Caco-2 (cell line): ENCODE measurements at regions not wholly inside any gene's neighbourhood (a gene's known extent, or its start where the extent isn't known, plus 50 kb on each side); places are given as distances from the start of the nearest gene placed in this dataset.

Experiments
- BruUV-seq: library from RNA; stranded (reverse); fragments of 400-500 nt; replicated peaks from 2 replicates; lab custom pipeline; 2021; lab: Mats Ljungman, UMichigan
- CTCF ChIA-PET: fragments of 300-600 bp; sonication (Branson Sonifier 250); formaldehyde crosslinking; loops from one replicate; lab custom pipeline; 2022; ENCODE audit warnings: antibody characterized with exemption; lab: Charles Lee
- POLR2A ChIA-PET: fragments of 300-600 bp; sonication (Branson Sonifier 250); formaldehyde crosslinking; loops from one replicate; lab custom pipeline; 2022; ENCODE audit warnings: antibody characterized with exemption; lab: Charles Lee
- DNase-seq, 2 experiments: peaks; one replicate each; pipeline versions ENCODE4 v3.0.0 to v3.0.0-alpha.2; 2020 to 2022
- H3K27me3 ChIP-seq: replicated peaks from 2 replicates; pipeline ENCODE4 v1.6.0; 2011; ENCODE audit warnings: low read length; ENCODE audit not compliant: control insufficient read depth, insufficient read depth
- H3K36me3 ChIP-seq: 2 replicates; pipeline ENCODE4 v1.5.1; 2011; ENCODE audit warnings: low read length; ENCODE audit not compliant: control insufficient read depth, insufficient read depth
- H3K4me1 ChIP-seq: fragments of 250-450 bp; sonication (Bioruptor Pico); 2 replicates; pipeline ENCODE4 v1.5.1; 2020; ENCODE audit warnings: mild to moderate bottlenecking
- H3K4me3 ChIP-seq: 2 replicates; pipeline ENCODE4 v1.5.1; 2011; ENCODE audit warnings: low read depth, mild to moderate bottlenecking, control low read depth, low read length
- H3K9me3 ChIP-seq: fragments of 250-450 bp; sonication (Bioruptor Pico); 2 replicates; pipeline ENCODE4 v1.5.1; 2020; ENCODE audit warnings: mild to moderate bottlenecking, moderate library complexity
- H3K27ac Mint-ChIP-seq: one replicate; pipeline ENCODE4 v1.8.0; 2022; ENCODE audit warnings: mixed read lengths; ENCODE audit not compliant: unreplicated experiment
- H3K27me3 Mint-ChIP-seq: one replicate; pipeline ENCODE4 v1.8.0; 2022; ENCODE audit warnings: mixed read lengths; ENCODE audit not compliant: insufficient read depth, unreplicated experiment
- H3K36me3 Mint-ChIP-seq: one replicate; pipeline ENCODE4 v1.8.0; 2022; ENCODE audit warnings: mild to moderate bottlenecking, mixed read lengths; ENCODE audit not compliant: insufficient read depth, unreplicated experiment
- H3K4me1 Mint-ChIP-seq: one replicate; pipeline ENCODE4 v1.8.0; 2022; ENCODE audit warnings: low read depth, mixed read lengths; ENCODE audit not compliant: unreplicated experiment
- H3K4me3 Mint-ChIP-seq: one replicate; pipeline ENCODE4 v1.8.0; 2022; ENCODE audit warnings: mild to moderate bottlenecking, moderate library complexity, mixed read lengths; ENCODE audit not compliant: unreplicated experiment
- H3K9me3 Mint-ChIP-seq: one replicate; pipeline ENCODE4 v1.8.0; 2022; ENCODE audit warnings: mixed read lengths; ENCODE audit not compliant: unreplicated experiment
- intact Hi-C: fragments of 100-400 bp; cut with micrococcal nuclease; formaldehyde crosslinking; loops from one replicate; pipeline ENCODE4 v1.10.0; 2022; ENCODE audit not compliant: unreplicated experiment
- TF ChIP-seq, protein P1 (sequence below), 2 experiments: fragments of 200-600 bp in 1 of 2; IDR thresholded peaks; 1 replicate in 1 of 2; 2 replicates in 1 of 2; pipeline versions ENCODE4 v1.5.1 to v1.8.0; 2011 to 2022; ENCODE audit warnings: antibody characterized with exemption in 1 of 2, control low read depth in 1 of 2, inconsistent platforms in 1 of 2, low read depth in 1 of 2, low read length in 1 of 2, mild to moderate bottlenecking in 1 of 2, moderate library complexity in 1 of 2; ENCODE audit not compliant: insufficient read depth in 1 of 2, severe bottlenecking in 1 of 2, unreplicated experiment in 1 of 2

DNA sequence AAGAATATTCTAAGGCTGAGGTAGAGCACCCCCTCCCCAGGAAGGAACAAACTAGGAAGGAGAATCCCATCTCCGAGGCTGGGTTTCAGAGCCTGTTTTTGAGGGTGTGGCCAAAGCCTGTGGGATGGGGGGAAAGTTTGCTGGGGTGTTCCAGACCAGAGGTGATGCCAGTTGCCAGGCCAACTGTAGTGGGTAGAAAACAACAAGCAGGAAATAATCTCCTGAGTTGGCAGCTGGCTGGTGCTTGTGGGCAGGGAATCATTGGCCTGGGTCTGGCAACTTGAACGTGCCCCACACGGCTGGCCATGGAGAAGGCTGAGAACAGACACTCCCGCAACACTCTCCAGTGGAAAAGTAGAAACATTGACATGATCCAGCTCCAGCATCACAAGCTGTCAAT lies 385.6 kb downstream of the ETS1 start:
- Histone ChIP-seq H3K4me3 (no peak overlapping the region), H3K36me3 (no peaks in the 10 kb centered on the region), H3K27me3 (no peaks in the 10 kb centered on the region), H3K9me3 (0 out of 2 replicates have a peak, but pooled peaks cover 6% of the 10 kb centered on the region), H3K4me1 (no peaks in the 10 kb centered on the region)
- H3K9me3 Mint-ChIP-seq, result peaks cover 15% of the 10 kb centered on the region
- no peak overlapping the region for H3K4me3 Mint-ChIP-seq
- H3K4me1 Mint-ChIP-seq, result peaks cover 4% of the 10 kb centered on the region
- no peaks in the 10 kb centered on the region for H3K36me3 Mint-ChIP-seq
- BruUV-seq, result no TSS peak
- TF ChIP-seq, protein P1, sequence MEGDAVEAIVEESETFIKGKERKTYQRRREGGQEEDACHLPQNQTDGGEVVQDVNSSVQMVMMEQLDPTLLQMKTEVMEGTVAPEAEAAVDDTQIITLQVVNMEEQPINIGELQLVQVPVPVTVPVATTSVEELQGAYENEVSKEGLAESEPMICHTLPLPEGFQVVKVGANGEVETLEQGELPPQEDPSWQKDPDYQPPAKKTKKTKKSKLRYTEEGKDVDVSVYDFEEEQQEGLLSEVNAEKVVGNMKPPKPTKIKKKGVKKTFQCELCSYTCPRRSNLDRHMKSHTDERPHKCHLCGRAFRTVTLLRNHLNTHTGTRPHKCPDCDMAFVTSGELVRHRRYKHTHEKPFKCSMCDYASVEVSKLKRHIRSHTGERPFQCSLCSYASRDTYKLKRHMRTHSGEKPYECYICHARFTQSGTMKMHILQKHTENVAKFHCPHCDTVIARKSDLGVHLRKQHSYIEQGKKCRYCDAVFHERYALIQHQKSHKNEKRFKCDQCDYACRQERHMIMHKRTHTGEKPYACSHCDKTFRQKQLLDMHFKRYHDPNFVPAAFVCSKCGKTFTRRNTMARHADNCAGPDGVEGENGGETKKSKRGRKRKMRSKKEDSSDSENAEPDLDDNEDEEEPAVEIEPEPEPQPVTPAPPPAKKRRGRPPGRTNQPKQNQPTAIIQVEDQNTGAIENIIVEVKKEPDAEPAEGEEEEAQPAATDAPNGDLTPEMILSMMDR (IDR thresholded peaks at IDR 0.05; ENCODE audit: insufficient read depth in 1 of 2, low read depth in 1 of 2, low read length in 1 of 2, severe bottlenecking in 1 of 2, unreplicated experiment in 1 of 2), result no peak
- intact Hi-C loops, result no loop called here
- ChIA-PET CTCF (no interaction called here), POLR2A (no interaction called here)
- no peak for DNase-seq
- no peak overlapping the region for H3K27ac Mint-ChIP-seq
- no peaks in the 10 kb centered on the region for H3K27me3 Mint-ChIP-seq

DNA sequence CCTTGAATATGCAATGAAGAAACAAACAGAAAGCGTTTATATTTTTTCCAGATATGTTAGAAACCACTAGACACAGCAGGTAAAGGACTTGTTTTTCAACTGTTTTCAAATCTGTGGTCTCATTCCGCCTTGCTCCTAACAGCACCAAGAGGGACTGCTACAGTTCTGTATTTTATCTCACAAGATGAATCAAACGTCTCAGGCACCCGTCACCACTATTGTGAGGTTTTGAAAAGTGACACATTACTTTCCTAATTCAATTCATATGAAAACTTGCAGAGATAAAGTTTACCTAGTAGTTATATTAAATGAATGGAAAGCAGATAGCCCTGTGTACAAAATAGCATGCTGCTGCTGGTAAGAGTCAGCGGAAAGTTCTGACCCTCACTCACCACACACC lies 386.3 kb downstream of the ETS1 start:
- H3K4me3 Mint-ChIP-seq, result no peak overlapping the region
- intact Hi-C loops, result no loop called here
- POLR2A ChIA-PET, result no interaction called here

DNA sequence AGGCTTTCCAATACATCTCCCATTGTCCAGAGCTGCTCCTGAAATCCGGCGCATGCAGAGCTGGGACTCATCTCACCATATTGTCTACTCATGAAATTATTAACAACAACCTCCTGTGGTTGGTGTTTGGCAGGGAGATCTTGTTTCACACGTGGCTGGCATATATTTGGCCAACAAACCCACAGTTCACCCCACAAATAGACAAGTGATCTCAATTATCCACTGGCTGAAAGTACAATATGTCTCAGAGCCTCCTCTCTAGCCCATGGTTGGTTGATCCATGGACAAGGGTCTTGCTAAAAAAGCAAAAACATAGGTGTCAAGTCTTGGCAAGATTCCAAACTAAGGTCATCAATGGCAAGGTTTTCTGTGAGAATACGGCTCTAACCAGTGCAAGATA lies 386.9 kb downstream of the ETS1 start:
- ChIA-PET POLR2A (no interaction called here), CTCF (no interaction called here)
- Mint-ChIP-seq H3K4me3 (no peak overlapping the region), H3K4me1 (no peaks in the 10 kb centered on the region), H3K36me3 (no peaks in the 10 kb centered on the region), H3K27me3 (no peaks in the 10 kb centered on the region), H3K27ac (no peak overlapping the region), H3K9me3 (peaks cover 2% of the 10 kb centered on the region)
- no peak for DNase-seq
- intact Hi-C loops, result no loop called here
- no peaks in the 10 kb centered on the region for H3K36me3 ChIP-seq
- no peak overlapping the region for H3K4me3 ChIP-seq
- H3K9me3 ChIP-seq, result no peaks in the 10 kb centered on the region
- H3K27me3 ChIP-seq, result no peaks in the 10 kb centered on the region
- BruUV-seq, result no TSS peak
- no peaks in the 10 kb centered on the region for H3K4me1 ChIP-seq
- TF ChIP-seq, protein P1 (IDR thresholded peaks at IDR 0.05; ENCODE audit: insufficient read depth in 1 of 2, low read depth in 1 of 2, low read length in 1 of 2, severe bottlenecking in 1 of 2, unreplicated experiment in 1 of 2), result no peak

More for the DNA sequence above, 386.3 kb downstream of the ETS1 start:
- Histone ChIP-seq H3K4me1 (no peaks in the 10 kb centered on the region), H3K4me3 (no peak overlapping the region), H3K9me3 (0 out of 2 replicates have a peak, but pooled peaks cover under 1% of the 10 kb centered on the region), H3K27me3 (no peaks in the 10 kb centered on the region), H3K36me3 (no peaks in the 10 kb centered on the region)
- no peak overlapping the region for H3K27ac Mint-ChIP-seq
- TF ChIP-seq, protein P1 (IDR thresholded peaks at IDR 0.05; ENCODE audit: insufficient read depth in 1 of 2, low read depth in 1 of 2, low read length in 1 of 2, severe bottlenecking in 1 of 2, unreplicated experiment in 1 of 2), result no peak
- H3K9me3 Mint-ChIP-seq, result peaks cover 7% of the 10 kb centered on the region
- H3K4me1 Mint-ChIP-seq, result no peaks in the 10 kb centered on the region
- no peaks in the 10 kb centered on the region for H3K36me3 Mint-ChIP-seq
- CTCF ChIA-PET, result no interaction called here
- no TSS peak for BruUV-seq
- H3K27me3 Mint-ChIP-seq, result no peaks in the 10 kb centered on the region
- DNase-seq, result no peak
